ENCODE measurements at regions not wholly inside any gene's neighbourhood (a gene's known extent, or its start where the extent isn't known, plus 50 kb on each side); places are given as distances from the start of the nearest gene placed in this dataset.

GRCh38 chrY:12615733-12616446 lies 85.1 kb upstream of the USP9Y start:
- DNase-seq, result no peak
- Mint-ChIP-seq H3K4me1 (ENCODE audit: low read depth, unreplicated experiment) (no peaks in the 10 kb centered on the region), H3K27ac (ENCODE audit: unreplicated experiment) (no peak overlapping the region), H3K36me3 (ENCODE audit: unreplicated experiment) (no peaks in the 10 kb centered on the region), H3K9me3 (ENCODE audit: unreplicated experiment) (no peaks in the 10 kb centered on the region), H3K4me3 (ENCODE audit: unreplicated experiment) (no peak overlapping the region), H3K27me3 (ENCODE audit: unreplicated experiment) (peaks cover 4% of the 10 kb centered on the region)
- TF ChIP-seq CTCF (IDR thresholded peaks at IDR 0.05; ENCODE audit: partially characterized antibody, unreplicated experiment), result no peak

GRCh38 chrY:12621454-12622081 lies 79.5 kb upstream of the USP9Y start:
- Mint-ChIP-seq H3K36me3 (ENCODE audit: unreplicated experiment) (no peaks in the 10 kb centered on the region), H3K27ac (ENCODE audit: unreplicated experiment) (no peak overlapping the region), H3K4me3 (ENCODE audit: unreplicated experiment) (no peak overlapping the region), H3K27me3 (ENCODE audit: unreplicated experiment) (no peaks in the 10 kb centered on the region), H3K4me1 (ENCODE audit: low read depth, unreplicated experiment) (no peaks in the 10 kb centered on the region), H3K9me3 (ENCODE audit: unreplicated experiment) (no peaks in the 10 kb centered on the region)
- no peak for TF ChIP-seq CTCF (IDR thresholded peaks at IDR 0.05; ENCODE audit: partially characterized antibody, unreplicated experiment)
- DNase-seq, result no peak

GRCh38 chrY:12623204-12623603 lies 77.8 kb upstream of the USP9Y start:
- Mint-ChIP-seq H3K4me1 (ENCODE audit: low read depth, unreplicated experiment) (no peaks in the 10 kb centered on the region), H3K27me3 (ENCODE audit: unreplicated experiment) (no peaks in the 10 kb centered on the region), H3K36me3 (ENCODE audit: unreplicated experiment) (no peaks in the 10 kb centered on the region), H3K4me3 (ENCODE audit: unreplicated experiment) (no peak overlapping the region), H3K27ac (ENCODE audit: unreplicated experiment) (no peak overlapping the region), H3K9me3 (ENCODE audit: unreplicated experiment) (no peaks in the 10 kb centered on the region)
- TF ChIP-seq CTCF (IDR thresholded peaks at IDR 0.05; ENCODE audit: partially characterized antibody, unreplicated experiment), result no peak
- no peak for DNase-seq

- Mint-ChIP-seq H3K36me3 (ENCODE audit: unreplicated experiment) (no peaks in the 10 kb centered on the region), H3K4me1 (ENCODE audit: low read depth, unreplicated experiment) (no peaks in the 10 kb centered on the region), H3K27me3 (ENCODE audit: unreplicated experiment) (no peaks in the 10 kb centered on the region), H3K4me3 (ENCODE audit: unreplicated experiment) (no peak overlapping the region), H3K9me3 (ENCODE audit: unreplicated experiment) (peaks cover 1% of the 10 kb centered on the region), H3K27ac (ENCODE audit: unreplicated experiment) (no peak overlapping the region)
- no peak for TF ChIP-seq CTCF (IDR thresholded peaks at IDR 0.05; ENCODE audit: partially characterized antibody, unreplicated experiment)
- DNase-seq, result no peak
These were observed 58.0 kb upstream of the USP9Y start for GRCh38 chrY:12642986-12643385.

- Mint-ChIP-seq H3K4me3 (ENCODE audit: unreplicated experiment) (no peak overlapping the region), H3K9me3 (ENCODE audit: unreplicated experiment) (peaks cover 1% of the 10 kb centered on the region), H3K4me1 (ENCODE audit: low read depth, unreplicated experiment) (no peaks in the 10 kb centered on the region), H3K27me3 (ENCODE audit: unreplicated experiment) (no peaks in the 10 kb centered on the region), H3K27ac (ENCODE audit: unreplicated experiment) (no peak overlapping the region), H3K36me3 (ENCODE audit: unreplicated experiment) (no peaks in the 10 kb centered on the region)
- no peak for TF ChIP-seq CTCF (IDR thresholded peaks at IDR 0.05; ENCODE audit: partially characterized antibody, unreplicated experiment)
- no peak for DNase-seq
These were observed 57.2 kb upstream of the USP9Y start for GRCh38 chrY:12643693-12644348.

Measured in glutamatergic neuron (in vitro differentiated cells).